HG03045 (cell line): ENCODE measurements at regions not wholly inside any gene's neighbourhood (a gene's known extent, or its start where the extent isn't known, plus 50 kb on each side); places are given as distances from the start of the nearest gene placed in this dataset.
A peak's percentile ranks its signal among the peaks of the same experiment; 100 is the strongest.
"Not testable (repeated sequence)": the region's sequence is repeated elsewhere in the genome, so short reads cannot be mapped to it uniquely, and the experiment has no call there.

Experiments
- ATAC-seq: cut with Tn5 transposase; IDR thresholded peaks from one replicate; pipeline ENCODE4 v1.9.1; 2021; ENCODE audit warnings: mild to moderate bottlenecking, moderate library complexity; ENCODE audit not compliant: unreplicated experiment

GRCh38 chr3:160094562-160094961 is 105.9 kb downstream of the IL12A start:
- no peak for ATAC-seq

GRCh38 chr3:160097478-160097877 is 108.8 kb downstream of the IL12A start:
- no peak for ATAC-seq

- ATAC-seq, result no peak
These were observed 109.8 kb downstream of the IL12A start for GRCh38 chr3:160098261-160098908.

- ATAC-seq, result no peak
These were observed 110.4 kb downstream of the IL12A start for GRCh38 chr3:160098926-160099626.

- no peak for ATAC-seq
These were observed 111.2 kb downstream of the IL12A start for GRCh38 chr3:160099834-160100233.

- ATAC-seq, result no peak
These were observed 112.0 kb downstream of the IL12A start for GRCh38 chr3:160100610-160101009.

GRCh38 chr3:160102001-160102400 is 113.4 kb downstream of the IL12A start:
- ATAC-seq, result not testable (repeated sequence)

GRCh38 chr3:160103397-160103796 is 114.8 kb downstream of the IL12A start:
- no peak for ATAC-seq

- no peak for ATAC-seq
These were observed 117.4 kb downstream of the IL12A start for GRCh38 chr3:160105907-160106584.

GRCh38 chr3:160106905-160107861 is 118.0 kb upstream of the C3orf80 start:
- ATAC-seq, result no peak

GRCh38 chr3:160108362-160108761 is 116.9 kb upstream of the C3orf80 start:
- no peak for ATAC-seq

- no peak for ATAC-seq
These were observed 112.7 kb upstream of the C3orf80 start for GRCh38 chr3:160112481-160112880.

- ATAC-seq, result no peak
These were observed 112.2 kb upstream of the C3orf80 start for GRCh38 chr3:160112996-160113395.

GRCh38 chr3:160114355-160114995 is 110.7 kb upstream of the C3orf80 start:
- ATAC-seq, result no peak

GRCh38 chr3:160115387-160115786 is 109.8 kb upstream of the C3orf80 start:
- ATAC-seq, result no peak

GRCh38 chr3:160124224-160124623 is 101.0 kb upstream of the C3orf80 start:
- no peak for ATAC-seq

GRCh38 chr3:160125258-160125657 is 100.0 kb upstream of the C3orf80 start:
- no peak for ATAC-seq

GRCh38 chr3:160126051-160126450 is 99.2 kb upstream of the C3orf80 start:
- ATAC-seq, result no peak

GRCh38 chr3:160126761-160127160 is 98.5 kb upstream of the C3orf80 start:
- no peak for ATAC-seq

- peak; percentile 43 for ATAC-seq
These were observed 97.9 kb upstream of the C3orf80 start for GRCh38 chr3:160127308-160127707.
